A549 (cell line): ENCODE measurements at regions not wholly inside any gene's neighbourhood (a gene's known extent, or its start where the extent isn't known, plus 50 kb on each side); places are given as distances from the start of the nearest gene placed in this dataset.

Experiments
- ATAC-seq, 2 experiments: fragments of 200-7000 bp in 1 of 2; fragments of >200 bp in 1 of 2; cut with Nextera tagmentation in 1 of 2; cut with Tn5 transposase in 1 of 2; 3 replicates each; pipeline versions ENCODE4 v1.8.0 to v1.9.1; 2018 to 2020; ENCODE audit warnings: mild to moderate bottlenecking in 1 of 2, moderate library complexity in 1 of 2
- CTCF ChIA-PET: fragments of 300-600 bp; sonication (Branson Sonifier 250); formaldehyde crosslinking; extraction: SDS; loops from one replicate; lab custom pipeline; 2021; ENCODE audit warnings: antibody characterized with exemption, inconsistent platforms; lab: Yijun Ruan, JAX
- POLR2A ChIA-PET: fragments of 350-600 bp; formaldehyde crosslinking; extraction: SDS; loops from one replicate; lab custom pipeline; 2021; ENCODE audit warnings: antibody characterized with exemption, inconsistent platforms; lab: Yijun Ruan, JAX
- DNase-seq, 2 experiments: peaks; one replicate each; pipeline versions ENCODE4 v3.0.0 to v3.0.0-alpha.2; 2011 to 2016; ENCODE audit warnings: low read depth in 1 of 2, low spot score in 1 of 2
- FAIRE-seq: peaks from 2 replicates; lab custom pipeline; 2011; peaks lifted over from hg19 to GRCh38; lab: Jason Lieb, UNC
- H3K27ac ChIP-seq, 2 experiments: fragments of >200 bp; sonication (Bioruptor Twin); formaldehyde crosslinking; 3 replicates each; pipeline ENCODE4 v1.5.1; 2016 to 2017
- H3K4me1 ChIP-seq: fragments of >200 bp; sonication (Bioruptor Twin); formaldehyde crosslinking; 3 replicates; pipeline ENCODE4 v1.6.1; 2016
- H3K4me2 ChIP-seq: fragments of >200 bp; sonication (Bioruptor Twin); formaldehyde crosslinking; 3 replicates; pipeline ENCODE4 v1.6.1; 2016
- H3K4me3 ChIP-seq: fragments of >200 bp; sonication (Bioruptor Twin); formaldehyde crosslinking; 3 replicates; pipeline ENCODE4 v1.5.1; 2016
- H3K9me3 ChIP-seq: fragments of >200 bp; sonication (Bioruptor Twin); formaldehyde crosslinking; 3 replicates; pipeline ENCODE4 v1.6.1; 2016
- ATOH8 ChIP-seq: fragments of 250-450 bp; sonication (Bioruptor Pico); IDR thresholded peaks from 2 replicates; pipeline ENCODE4 v1.5.0; 2020; ENCODE audit warnings: low read depth, mild to moderate bottlenecking, moderate library complexity
- BCL3 ChIP-seq: fragments of >200 bp; sonication (Bioruptor Twin); formaldehyde crosslinking; IDR thresholded peaks from 3 replicates; pipeline ENCODE4 v1.6.1; 2016
- BHLHE40 ChIP-seq: IDR thresholded peaks from 2 replicates; pipeline ENCODE4 v1.6.1; 2012; ENCODE audit warnings: low read depth, low read length, inconsistent platforms
- CBX2 ChIP-seq: fragments of 200-600 bp; sonication (generic); IDR thresholded peaks from 2 replicates; pipeline ENCODE4 v1.6.1; 2016; ENCODE audit warnings: low read depth, mild to moderate bottlenecking, borderline replicate concordance
- CBX8 ChIP-seq: fragments of 200-600 bp; sonication (generic); IDR thresholded peaks from 2 replicates; pipeline ENCODE4 v1.6.1; 2016
- CEBPB ChIP-seq, 2 experiments: fragments of >200 bp in 1 of 2; sonication (Bioruptor Twin) in 1 of 2; formaldehyde crosslinking in 1 of 2; IDR thresholded peaks; 2 replicates each; pipeline ENCODE4 v1.6.1; 2012 to 2016
- CHD2 ChIP-seq: fragments of 150-350 bp; IDR thresholded peaks from 2 replicates; pipeline ENCODE4 v1.6.1; 2014; ENCODE audit warnings: low read length; ENCODE audit not compliant: partially characterized antibody
- E2F6 ChIP-seq: IDR thresholded peaks from 2 replicates; pipeline ENCODE4 v1.6.1; 2012; ENCODE audit warnings: low read depth, borderline replicate concordance
- EHMT2 ChIP-seq: fragments of 200-600 bp; sonication (generic); IDR thresholded peaks from 2 replicates; pipeline ENCODE4 v1.6.1; 2016; ENCODE audit warnings: antibody characterized with exemption, low read depth, mild to moderate bottlenecking, moderate library complexity
- FOSB ChIP-seq: fragments of 250-450 bp; sonication (Bioruptor Pico); IDR thresholded peaks from 2 replicates; pipeline ENCODE4 v1.5.0; 2020; ENCODE audit warnings: mild to moderate bottlenecking, moderate library complexity
- FOSL2 ChIP-seq, 2 experiments: fragments of 450-650 bp in 1 of 2; fragments of >200 bp in 1 of 2; sonication (Bioruptor Twin) in 1 of 2; formaldehyde crosslinking; IDR thresholded peaks; 2 replicates each; pipeline versions ENCODE4 v1.5.0 to v1.6.1; 2016 to 2020; ENCODE audit warnings: mild to moderate bottlenecking in 1 of 2, moderate library complexity in 1 of 2
- GATA3 ChIP-seq: IDR thresholded peaks from 2 replicates; pipeline ENCODE4 v1.6.1; 2012; ENCODE audit warnings: borderline replicate concordance
- HEYL ChIP-seq: fragments of 250-450 bp; sonication (Bioruptor Pico); IDR thresholded peaks from 2 replicates; pipeline ENCODE4 v1.8.0; 2021; ENCODE audit warnings: mild to moderate bottlenecking, moderate library complexity
- HOXB13 ChIP-seq: fragments of 250-450 bp; sonication (Bioruptor Pico); IDR thresholded peaks from 2 replicates; pipeline ENCODE4 v1.5.0; 2020; ENCODE audit warnings: low read depth, mild to moderate bottlenecking, moderate library complexity
- KDM5A ChIP-seq: fragments of 200-600 bp; sonication (generic); IDR thresholded peaks from 2 replicates; pipeline ENCODE4 v1.6.1; 2016; ENCODE audit warnings: antibody characterized with exemption, mild to moderate bottlenecking
- MAFK ChIP-seq: fragments of 450-650 bp; IDR thresholded peaks from 2 replicates; pipeline ENCODE4 v1.6.1; 2014; ENCODE audit not compliant: partially characterized antibody
- MAX ChIP-seq: IDR thresholded peaks from 2 replicates; pipeline ENCODE4 v1.6.1; 2012
- MYC ChIP-seq: IDR thresholded peaks from 2 replicates; pipeline ENCODE4 v1.6.1; 2012; ENCODE audit warnings: mild to moderate bottlenecking, inconsistent platforms, low read length, improper control_type of control experiment, borderline replicate concordance
- NFE2L2 ChIP-seq: fragments of 150-350 bp; conservative IDR thresholded peaks from 2 replicates; pipeline ENCODE4 v1.6.1; 2014; ENCODE audit warnings: low read length
- PBX3 ChIP-seq: IDR thresholded peaks from 2 replicates; pipeline ENCODE4 v1.6.1; 2012
- RFX5 ChIP-seq: fragments of 450-650 bp; IDR thresholded peaks from 2 replicates; pipeline ENCODE4 v1.7.1; 2014; ENCODE audit warnings: antibody characterized with exemption, mild to moderate bottlenecking, moderate library complexity
- RNF2 ChIP-seq: fragments of 200-600 bp; sonication (generic); IDR thresholded peaks from 2 replicates; pipeline ENCODE4 v1.6.1; 2016; ENCODE audit warnings: low read depth, mild to moderate bottlenecking, antibody characterized with exemption, moderate library complexity, borderline replicate concordance
- SMC3 ChIP-seq: fragments of >200 bp; sonication (Bioruptor Twin); formaldehyde crosslinking; IDR thresholded peaks from 3 replicates; pipeline ENCODE4 v1.6.1; 2018; ENCODE audit warnings: inconsistent platforms
- SREBF2 ChIP-seq: fragments of 450-650 bp; IDR thresholded peaks from 2 replicates; pipeline ENCODE4 v1.6.1; 2014; ENCODE audit warnings: mild to moderate bottlenecking, moderate library complexity
- TFCP2L1 ChIP-seq: fragments of 250-450 bp; sonication (Bioruptor Pico); IDR thresholded peaks from 2 replicates; pipeline ENCODE4 v1.5.0; 2021; ENCODE audit warnings: mild to moderate bottlenecking
- TP53 ChIP-seq: fragments of 250-450 bp; sonication (Bioruptor Pico); IDR thresholded peaks from 2 replicates; pipeline ENCODE4 v1.5.0; 2021; ENCODE audit warnings: mild to moderate bottlenecking, moderate library complexity
- ZFP36 ChIP-seq: fragments of 450-650 bp; IDR thresholded peaks from 2 replicates; pipeline ENCODE4 v1.6.1; 2014; ENCODE audit warnings: borderline replicate concordance; ENCODE audit not compliant: partially characterized antibody
- ZNF302 ChIP-seq: fragments of 250-450 bp; sonication (Bioruptor Pico); IDR thresholded peaks from 2 replicates; pipeline ENCODE4 v1.9.0; 2021; ENCODE audit warnings: inconsistent platforms, mild to moderate bottlenecking, moderate library complexity
- WGBS: methylation state at CpG from one replicate; pipeline ENCODE4 v1.1.6; 2017; ENCODE audit errors: missing lambda C conversion rate; 5-methylcytosine and 5-hydroxymethylcytosine counted together

GRCh38 chr22:48560389-48560751 lies 1267.3 kb downstream of the BRD1 start:
- WGBS: 63% methylated on average over 9 of the region's 9 CpGs
- Histone ChIP-seq H3K4me3 (no peak overlapping the region), H3K9me3 (no peaks in the 10 kb centered on the region), H3K27ac (no peak overlapping the region), H3K4me1 (no peaks in the 10 kb centered on the region), H3K4me2 (no peak overlapping the region)
- FAIRE-seq: no peak
- no peak for TF ChIP-seq NFE2L2
- no peak for TF ChIP-seq EHMT2
- TF ChIP-seq CBX8: no peak
- TF ChIP-seq FOSL2 (IDR thresholded peaks at IDR 0.05): no peak
- no peak for TF ChIP-seq FOSL2 (CRISPR knock-in tag; IDR thresholded peaks at IDR 0.05)
- TF ChIP-seq ATOH8 (CRISPR knock-in tag): no peak
- no peak for TF ChIP-seq MYC
- no peak for TF ChIP-seq MAX
- no peak for TF ChIP-seq BCL3
- TF ChIP-seq CEBPB (IDR thresholded peaks at IDR 0.05): no peak
- TF ChIP-seq BHLHE40: no peak
- TF ChIP-seq SREBF2: no peak
- no peak for TF ChIP-seq CBX2
- TF ChIP-seq MAFK: no peak
- no peak for TF ChIP-seq TP53 (CRISPR knock-in tag)
- no peak for TF ChIP-seq E2F6
- DNase-seq: no peak
- ChIA-PET POLR2A (no interaction called here), CTCF (no interaction called here)
- ATAC-seq: no peak

GRCh38 chr22:48559647-48560388 lies 1267.9 kb downstream of the BRD1 start:
- Histone ChIP-seq H3K4me1 (no peaks in the 10 kb centered on the region), H3K4me3 (no peak overlapping the region)
- WGBS: 71% methylated on average over 25 of the region's 38 CpGs
- FAIRE-seq: no peak
- TF ChIP-seq KDM5A (no peak), GATA3 (no peak), SMC3 (no peak), RFX5 (no peak), PBX3 (no peak), HOXB13 (CRISPR knock-in tag) (no peak), RNF2 (no peak), CHD2 (no peak), ZFP36 (no peak), HEYL (CRISPR knock-in tag) (no peak), MAFK (no peak), ZNF302 (CRISPR knock-in tag) (no peak), FOSB (no peak), TFCP2L1 (no peak)
- TF ChIP-seq, all 56 proteins: peak for 0
- ChIA-PET CTCF (no interaction called here), POLR2A (no interaction called here)
- no peak for DNase-seq
- H3K9me3 ChIP-seq: no peaks in the 10 kb centered on the region
- no peak for ATAC-seq
- H3K4me2 ChIP-seq: no peak overlapping the region
- H3K27ac ChIP-seq: no peak overlapping the region
